HG03432 (cell line): ENCODE measurements at regions not wholly inside any gene's neighbourhood (a gene's known extent, or its start where the extent isn't known, plus 50 kb on each side); places are given as distances from the start of the nearest gene placed in this dataset.
"Not testable (repeated sequence)": the region's sequence is repeated elsewhere in the genome, so short reads cannot be mapped to it uniquely, and the experiment has no call there.

Experiments
- ATAC-seq: cut with Tn5 transposase; IDR thresholded peaks from one replicate; pipeline ENCODE4 v1.9.1; 2021; ENCODE audit warnings: mild to moderate bottlenecking, moderate library complexity; ENCODE audit not compliant: unreplicated experiment

DNA sequence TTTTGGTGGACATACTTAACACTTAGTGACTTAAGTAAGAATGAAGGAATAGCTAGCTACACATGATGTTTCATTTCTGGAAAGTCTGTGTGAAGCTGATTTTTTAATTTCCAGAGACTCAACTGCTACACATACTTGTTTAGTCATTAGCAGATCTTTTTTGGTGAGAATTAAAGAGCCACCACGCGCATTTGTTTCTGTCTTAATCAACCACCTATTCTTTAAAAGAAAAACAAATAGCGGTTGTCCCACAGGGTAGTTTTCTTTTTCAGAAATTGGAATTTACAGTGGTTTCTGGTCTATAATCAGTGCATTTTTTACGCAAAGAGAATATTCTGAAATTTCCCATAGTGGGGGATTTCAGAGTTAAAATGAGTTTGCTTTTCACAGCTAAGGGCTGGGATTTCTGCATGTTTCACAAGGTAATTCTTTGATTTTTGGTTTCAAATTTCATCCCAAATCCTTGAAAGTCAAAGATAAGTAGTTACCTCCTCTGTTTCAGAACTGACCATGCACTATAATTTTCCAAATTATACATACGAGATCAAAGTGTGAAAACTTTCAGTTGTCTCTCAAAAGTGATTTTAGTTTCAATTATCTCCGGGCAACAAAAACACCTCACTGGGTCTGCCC lies 631.0 kb upstream of the GRM7 start:
- peak; percentile 58 for ATAC-seq

DNA sequence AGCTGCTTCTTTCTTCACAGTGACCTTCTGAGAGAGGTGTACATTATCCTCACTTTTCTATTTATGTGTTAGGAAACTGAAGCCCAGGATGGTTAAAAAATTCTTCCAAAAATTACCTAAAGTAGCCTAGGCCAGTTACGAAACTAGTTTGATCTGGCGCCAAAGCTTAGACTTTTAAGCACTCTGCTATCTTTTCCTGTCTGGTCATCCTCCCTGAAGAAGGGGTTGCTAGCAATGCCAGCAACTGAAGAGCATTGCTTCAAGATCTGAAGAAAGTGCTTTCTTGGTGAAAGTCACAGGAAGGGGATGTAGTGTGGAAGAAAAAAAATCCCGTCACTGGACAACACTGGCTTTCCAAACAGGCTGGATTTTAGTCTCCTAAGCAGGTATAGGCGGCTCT lies 618.8 kb upstream of the GRM7 start:
- ATAC-seq, result no peak

DNA sequence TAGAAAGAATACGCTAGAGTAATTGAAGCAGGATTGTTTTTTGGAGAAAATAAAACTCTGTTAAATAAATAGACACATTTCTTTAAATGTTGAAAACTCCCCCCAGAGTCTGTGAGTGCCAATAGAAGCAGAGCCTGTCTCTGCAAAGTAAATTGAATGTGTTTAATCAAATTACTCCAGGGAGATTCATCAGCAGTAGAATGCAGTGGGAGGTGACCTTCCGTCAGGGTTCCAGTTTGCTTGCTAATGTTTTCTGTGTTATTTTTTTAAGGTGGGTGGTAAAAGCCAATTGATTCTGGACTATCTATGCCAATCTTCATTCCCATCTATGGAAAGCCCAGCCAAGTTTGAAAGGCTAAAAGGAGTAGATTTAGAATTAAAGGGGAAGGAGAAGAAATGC lies 612.4 kb upstream of the GRM7 start:
- ATAC-seq, result no peak

DNA sequence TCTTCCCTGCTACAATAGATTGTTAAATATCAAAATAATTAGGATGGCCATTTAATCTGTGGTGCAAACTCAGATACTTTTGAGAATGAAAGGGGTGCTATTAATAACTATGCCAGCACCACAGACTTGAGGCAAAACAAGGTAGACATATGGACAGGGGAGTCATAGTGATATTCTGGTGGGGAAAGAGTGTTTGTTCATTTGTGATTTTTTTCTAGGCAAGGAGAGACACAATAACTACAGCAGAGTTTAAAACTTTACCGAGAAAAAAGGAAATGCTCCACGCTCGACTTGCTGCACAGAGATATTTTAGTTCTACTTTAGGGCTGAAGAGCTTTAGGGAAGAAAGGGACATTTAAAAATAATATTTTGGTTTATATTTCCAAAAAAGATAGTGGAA lies 611.2 kb upstream of the GRM7 start:
- peak; percentile 67 for ATAC-seq

DNA sequence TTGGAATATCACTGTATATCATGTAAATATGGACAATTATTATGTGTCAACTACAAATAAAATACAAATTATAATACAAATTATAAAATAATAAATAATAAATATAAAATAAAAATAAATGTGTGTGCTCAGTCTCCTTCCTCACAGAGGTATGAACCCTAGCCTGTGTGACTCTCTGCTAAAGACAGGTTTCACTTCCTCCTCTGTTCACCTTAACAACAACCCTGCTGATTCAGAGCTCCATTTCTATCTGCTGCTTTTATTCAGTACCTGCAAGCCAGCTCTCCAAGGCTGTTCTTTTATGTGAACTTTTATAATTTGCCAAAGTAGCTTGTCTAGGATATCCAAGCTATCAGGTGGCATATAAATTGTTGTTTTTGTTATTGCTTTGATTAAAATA lies 610.7 kb upstream of the GRM7 start:
- peak; percentile 98 for ATAC-seq

DNA sequence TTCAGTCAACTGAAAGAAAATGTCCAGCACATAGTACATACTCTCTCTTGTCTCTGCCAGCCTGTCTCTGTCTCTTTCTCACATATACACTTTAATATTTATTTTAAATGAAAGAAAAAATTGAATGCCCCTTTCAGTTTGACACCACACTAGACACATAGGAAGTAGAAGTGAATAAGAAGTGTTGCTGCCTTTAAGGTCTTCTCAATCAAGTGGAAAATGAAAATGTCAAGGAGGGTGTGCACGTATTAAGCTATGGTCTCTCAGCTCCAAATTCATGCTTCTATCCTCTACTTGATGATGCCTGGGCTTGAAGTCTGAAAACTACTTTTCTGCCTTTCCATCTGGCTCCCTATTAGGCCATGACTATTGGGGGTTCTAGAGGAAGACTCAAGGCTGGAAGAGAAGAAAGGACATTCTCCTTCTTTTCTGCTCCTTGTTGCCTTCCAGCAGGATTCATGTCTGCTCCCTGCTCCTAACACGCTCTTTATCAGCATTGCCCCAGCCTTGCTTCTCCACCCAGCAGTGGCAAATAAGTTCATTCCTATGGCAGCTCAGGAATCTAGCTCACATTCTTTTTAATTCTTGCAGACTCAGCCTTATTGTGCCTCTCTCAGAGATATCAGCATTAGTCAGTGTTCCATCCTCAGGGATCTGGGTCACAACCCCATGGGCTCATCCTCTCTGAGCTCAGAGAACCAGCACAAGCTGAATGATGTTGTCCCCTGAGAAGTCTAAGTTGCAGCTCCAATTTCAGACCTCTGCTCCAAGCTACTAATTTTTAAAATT lies 609.1 kb upstream of the GRM7 start:
- ATAC-seq, result no peak

DNA sequence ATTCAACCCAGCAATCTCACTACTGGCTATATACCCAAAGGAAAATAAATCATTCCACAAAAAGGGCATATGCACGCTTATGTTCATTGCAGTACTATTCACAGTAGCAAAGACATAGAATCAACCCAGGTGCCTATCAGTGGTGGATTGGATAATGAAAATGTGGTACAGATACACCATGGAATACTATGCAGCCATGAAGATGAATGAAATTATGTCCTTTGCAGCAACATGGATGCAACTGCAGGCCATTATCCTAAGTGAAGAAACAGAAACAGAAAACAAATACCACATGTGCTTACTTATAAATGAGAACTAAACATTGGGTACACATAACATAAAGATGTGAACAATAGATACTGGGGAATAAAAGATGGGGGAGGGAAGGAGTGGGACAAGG lies 606.4 kb upstream of the GRM7 start:
- no peak for ATAC-seq

DNA sequence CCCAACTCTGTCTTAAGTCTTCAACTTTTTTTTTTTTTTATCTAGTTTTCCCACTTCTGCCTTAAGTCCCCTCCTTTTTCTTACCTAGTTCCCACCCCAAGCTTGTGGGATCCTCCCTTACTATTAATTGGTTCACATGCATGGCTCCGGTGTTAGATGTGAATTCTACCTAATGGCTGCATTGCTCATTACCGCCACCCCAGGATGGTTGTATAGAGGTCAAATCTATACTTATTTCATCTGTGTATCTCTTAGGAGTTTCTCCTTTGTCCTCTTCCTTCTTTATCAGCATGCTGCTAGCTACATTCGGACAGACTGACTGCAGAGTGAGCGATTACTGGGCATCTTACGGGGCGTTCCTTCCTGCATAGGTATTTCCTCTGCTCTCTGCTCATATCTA lies 605.7 kb upstream of the GRM7 start:
- no peak for ATAC-seq

DNA sequence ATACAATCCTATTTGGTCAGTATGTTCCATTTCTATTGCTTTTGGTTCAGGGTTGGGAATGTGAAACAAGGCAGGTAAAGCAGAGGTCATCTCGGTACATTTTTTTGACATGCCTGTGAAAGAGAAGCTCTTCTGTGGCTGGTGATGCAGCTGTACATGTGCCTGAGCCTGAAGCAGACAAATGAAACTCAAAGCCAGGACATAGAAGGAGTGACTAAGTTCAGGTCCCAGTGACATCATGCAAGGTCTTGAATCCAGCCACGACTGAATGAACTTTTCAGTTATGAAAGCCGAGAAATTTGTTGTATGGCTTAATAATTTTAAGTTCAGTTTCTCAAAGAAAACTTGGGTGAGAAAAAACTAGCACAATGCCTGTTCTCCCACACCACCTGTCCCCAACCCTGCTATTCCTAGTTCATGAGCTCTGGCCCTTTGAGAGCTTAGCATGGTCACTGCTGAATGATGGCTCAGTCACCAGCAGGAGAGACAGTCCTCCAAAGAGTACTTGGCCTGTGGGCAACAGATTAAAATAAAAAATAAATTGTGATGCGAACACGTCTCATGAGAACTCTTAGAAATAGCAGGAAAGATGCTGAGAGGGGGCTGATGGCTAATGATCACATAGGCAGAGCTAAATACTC lies 600.2 kb upstream of the GRM7 start:
- peak; percentile 89 for ATAC-seq

DNA sequence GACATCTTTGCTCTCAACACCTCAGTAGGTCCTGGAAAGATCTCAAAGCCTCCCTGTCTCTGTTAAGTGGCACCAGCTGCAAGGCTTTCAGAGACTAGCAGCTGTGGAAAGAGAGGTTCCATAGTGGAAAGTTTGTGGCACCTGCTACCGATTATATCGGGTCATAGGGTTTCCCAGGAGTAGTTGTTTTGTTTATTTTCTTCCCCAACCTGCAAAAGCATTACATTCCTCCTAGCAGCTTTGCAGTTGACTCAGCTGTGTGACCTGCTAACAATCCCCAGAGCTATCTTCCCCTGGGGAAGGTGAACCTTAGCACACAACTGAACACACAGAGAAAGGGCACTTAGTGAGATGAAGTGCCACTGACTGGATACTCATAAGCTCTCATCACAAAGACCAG lies 598.9 kb upstream of the GRM7 start:
- ATAC-seq, result no peak

DNA sequence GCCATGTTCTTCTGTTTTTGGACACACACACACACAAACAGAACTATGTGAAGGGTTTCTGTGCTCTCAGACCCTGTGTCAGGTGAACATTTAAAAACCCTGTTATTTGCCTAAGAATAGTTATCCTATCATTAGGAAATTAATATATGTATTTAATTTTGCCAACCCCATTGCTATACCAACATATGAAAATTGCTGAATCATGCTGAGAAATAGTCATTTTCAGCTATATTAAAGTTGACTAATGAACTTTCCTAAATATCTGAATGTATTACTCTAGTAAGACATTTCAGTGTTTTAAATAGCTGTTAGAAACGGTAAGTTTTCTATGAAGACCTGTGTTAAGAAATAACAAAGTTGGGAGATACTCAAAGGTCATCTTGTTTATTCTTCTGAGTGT lies 596.9 kb upstream of the GRM7 start:
- no peak for ATAC-seq

DNA sequence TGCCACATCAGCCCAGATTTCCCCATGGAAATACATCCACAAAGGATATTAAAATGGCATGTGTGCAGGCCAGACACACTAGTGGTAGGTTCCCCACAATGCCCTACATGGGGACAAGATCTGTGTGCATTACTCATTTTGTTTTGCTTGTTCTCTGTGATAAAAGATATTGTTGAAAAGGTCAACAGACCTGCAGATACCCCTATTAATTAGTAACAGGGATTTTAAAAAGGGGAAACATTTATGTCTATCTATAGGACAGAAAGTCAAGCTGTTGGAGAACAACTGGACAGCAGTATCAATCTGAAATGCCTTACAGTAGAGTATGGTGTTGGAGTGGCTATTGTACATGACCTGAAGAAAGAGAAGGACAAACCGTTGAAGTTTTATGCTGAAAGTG lies 596.0 kb upstream of the GRM7 start:
- no peak for ATAC-seq

DNA sequence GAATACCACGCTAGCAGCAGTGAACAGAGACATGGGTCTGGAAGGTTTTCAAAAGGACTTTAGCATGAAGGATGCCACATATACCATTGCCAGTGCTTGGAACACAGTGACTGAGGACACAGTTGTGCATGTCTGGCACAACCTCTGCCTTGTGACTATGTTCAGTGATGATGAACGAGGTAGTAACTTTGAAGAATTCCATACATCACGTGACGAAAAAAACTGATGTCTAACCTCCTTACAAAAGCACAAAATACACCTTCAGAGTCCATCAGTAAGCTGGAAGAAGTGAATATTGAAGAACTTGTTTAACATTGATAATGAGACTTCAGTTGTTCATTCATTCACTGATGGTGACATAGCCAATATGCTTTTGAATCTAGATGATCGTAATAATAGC lies 594.8 kb upstream of the GRM7 start:
- ATAC-seq, result no peak

DNA sequence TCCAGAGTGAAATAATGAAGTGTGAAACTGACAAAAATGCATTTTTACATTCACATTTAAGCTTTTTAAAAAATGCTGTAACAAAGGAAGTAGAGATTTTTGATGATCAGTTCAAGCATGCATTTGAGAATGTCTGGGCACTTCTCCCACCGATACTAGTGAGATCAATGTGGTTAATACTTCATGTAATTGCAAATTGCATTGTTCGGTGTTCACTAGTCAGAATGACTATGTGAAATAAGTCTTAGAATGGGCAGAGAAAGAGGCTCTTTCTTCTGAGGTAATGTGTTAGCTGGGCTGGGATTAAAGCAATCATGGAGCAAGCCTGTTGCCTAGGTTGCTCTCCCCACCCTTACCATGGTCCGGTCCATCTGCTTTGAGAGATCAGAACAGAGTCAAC lies 587.0 kb upstream of the GRM7 start:
- ATAC-seq, result no peak

DNA sequence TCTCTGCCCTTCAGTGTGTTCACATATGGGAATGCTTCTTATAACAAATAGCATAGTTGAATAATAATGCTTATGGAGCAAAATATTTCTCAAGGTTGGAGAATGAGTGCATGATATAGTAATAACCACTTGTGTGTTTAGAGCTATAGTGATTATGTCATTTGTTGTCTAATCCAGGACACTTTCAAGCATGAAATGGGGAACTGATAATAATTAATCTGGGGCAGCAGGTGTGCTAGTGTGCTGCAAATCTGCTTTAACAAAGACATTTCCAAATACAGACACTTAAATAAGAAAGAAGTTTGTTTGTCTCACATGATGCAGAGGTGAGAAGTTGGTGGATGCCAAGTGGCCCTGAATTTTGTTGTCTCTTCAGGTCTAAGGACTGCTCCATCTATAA lies 579.3 kb upstream of the GRM7 start:
- ATAC-seq, result no peak

DNA sequence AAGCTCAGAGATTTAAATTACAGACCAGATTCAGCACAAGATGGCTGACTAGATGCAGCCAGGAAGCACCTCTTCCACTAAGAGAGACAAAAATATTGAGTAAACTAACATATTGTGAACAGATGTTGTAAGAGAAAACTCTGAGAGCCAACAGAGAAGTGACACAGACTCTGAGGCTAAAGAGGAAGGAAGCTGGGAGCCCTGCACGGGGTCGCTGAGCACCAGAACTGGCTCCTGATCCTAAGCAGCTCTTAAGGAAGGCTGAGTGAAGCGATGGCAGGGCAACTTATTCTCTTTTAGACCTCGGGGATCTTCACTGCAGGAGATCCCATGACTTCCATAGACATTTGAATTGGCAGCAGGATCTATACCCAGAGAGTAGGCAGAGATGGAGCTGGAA lies 578.0 kb upstream of the GRM7 start:
- no peak for ATAC-seq

DNA sequence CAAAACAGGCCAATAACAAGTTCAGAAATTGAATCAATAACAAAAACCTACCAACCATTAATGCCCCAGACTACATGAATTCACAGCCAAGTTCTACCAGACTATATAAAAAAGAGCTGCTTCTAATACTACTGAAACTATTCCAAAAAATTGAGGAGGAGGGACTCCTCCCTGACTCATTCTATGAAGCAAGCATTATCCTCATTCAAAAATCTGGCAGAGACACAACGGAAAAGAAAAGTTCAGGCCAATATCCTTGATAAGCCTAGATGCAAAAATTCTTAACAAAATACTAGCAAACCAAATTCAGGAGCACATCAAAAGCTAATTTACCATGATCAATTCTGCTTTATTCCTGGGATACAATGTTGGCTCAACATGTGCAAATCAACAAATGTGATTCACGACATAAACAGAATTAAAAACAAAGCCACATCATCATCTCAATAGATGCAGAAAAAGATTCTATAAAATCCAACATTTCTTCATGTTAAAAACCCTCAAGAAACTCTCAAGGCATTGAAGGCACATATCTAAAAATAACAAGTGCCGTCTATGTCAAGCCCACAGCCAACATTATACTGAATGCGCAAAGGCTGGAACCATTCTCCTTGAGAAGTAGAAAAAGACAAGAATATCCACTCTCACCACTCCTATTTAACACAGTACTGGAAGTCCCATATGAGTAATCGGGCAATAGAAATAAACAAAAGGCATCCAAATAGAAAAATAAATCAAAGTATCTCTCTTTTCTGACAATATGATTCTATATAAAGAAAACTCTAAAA lies 573.6 kb upstream of the GRM7 start:
- no peak for ATAC-seq

DNA sequence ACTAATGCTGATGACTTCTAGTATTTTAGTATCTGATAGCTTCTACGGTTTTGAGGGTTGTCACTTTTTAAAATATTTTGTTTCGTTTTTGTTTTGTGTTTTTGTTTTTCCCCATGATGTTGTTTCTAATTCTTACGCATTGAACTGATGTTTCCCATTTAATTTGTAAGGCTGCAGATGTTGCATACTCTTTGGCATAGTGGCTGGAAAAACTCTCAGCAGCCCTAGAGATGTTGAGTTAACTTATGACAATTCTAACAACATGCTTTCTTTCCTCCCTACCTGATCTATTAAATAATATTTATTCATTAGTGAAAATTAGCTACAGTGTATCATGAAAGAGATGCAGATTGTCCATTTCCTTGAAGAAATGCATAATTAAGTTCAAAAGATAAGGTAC lies 559.3 kb upstream of the GRM7 start:
- ATAC-seq, result no peak

DNA sequence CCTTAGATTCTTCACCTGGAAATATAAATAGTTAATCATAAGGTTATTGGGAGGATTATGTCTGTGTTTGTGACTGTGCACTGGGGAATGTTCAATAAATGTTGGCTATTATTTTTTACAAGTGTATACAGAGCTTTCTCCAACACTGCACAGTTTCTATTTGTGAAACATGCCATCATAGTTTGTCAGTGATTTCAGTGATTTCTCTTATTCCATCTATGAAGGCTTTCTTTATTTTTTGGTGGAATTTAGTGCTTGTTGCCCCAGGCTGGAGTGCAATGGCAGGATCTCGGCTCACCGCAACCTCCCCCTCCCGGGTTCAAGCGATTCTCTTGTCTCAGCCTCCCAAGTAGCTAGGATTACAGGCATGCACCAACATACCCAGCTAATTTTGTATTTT lies 545.0 kb upstream of the GRM7 start:
- ATAC-seq, result no peak

DNA sequence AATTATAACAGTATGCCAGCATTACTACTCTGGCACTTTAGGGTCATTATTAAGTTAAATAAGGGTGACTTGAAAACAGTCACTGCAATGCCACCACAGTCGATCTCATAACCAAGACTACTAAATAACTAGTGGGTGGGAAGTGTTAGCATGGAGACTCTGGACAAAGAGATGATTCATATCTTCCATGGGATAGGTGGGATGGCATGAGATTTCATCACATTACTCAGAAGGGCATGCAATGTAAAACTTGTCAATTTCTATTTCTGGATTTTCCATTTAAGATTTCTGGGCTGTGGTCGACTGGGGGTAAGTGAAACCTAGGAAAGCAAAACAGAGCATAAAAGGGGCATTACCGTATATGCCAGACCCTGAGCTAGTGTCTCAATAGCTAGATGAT lies 538.9 kb upstream of the GRM7 start:
- no peak for ATAC-seq

DNA sequence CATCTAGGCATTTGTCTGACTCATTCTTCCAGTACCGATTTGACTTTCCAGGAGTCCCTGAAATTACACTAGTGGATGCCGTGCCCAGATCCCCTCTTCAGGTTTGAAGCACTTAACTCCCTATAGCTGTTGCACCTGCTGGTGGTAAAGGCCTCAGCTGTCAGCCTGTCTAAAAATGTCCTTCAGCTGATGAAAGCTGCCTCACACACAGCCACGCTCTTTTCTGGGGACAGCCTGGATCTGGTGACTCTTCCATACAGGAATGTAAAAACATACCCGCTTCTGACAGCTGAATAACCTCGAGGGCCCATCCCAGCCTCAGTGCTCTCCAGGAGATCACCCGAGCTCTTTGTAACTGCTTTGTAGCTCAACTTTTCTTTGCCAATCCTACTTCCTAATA lies 534.1 kb upstream of the GRM7 start:
- no peak for ATAC-seq

DNA sequence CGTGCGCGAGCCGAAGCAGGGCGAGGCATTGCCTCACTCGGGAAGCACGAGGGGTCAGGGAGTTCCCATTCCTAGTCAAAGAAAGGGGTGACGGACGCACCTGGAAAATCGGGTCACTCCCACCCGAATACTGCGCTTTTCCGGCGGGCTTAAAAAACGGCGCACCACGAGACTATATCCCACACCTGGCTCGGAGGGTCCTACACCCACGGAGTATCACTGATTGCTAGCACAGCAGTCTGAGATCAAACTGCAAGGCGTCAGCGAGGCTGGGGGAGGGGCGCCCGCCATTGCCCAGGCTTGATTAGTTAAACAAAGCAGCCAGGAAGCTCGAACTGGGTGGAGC lies 520.0 kb upstream of the GRM7 start:
- ATAC-seq, result not testable (repeated sequence)
